SK-N-SH (cell line): ENCODE measurements at regions not wholly inside any gene's neighbourhood (a gene's known extent, or its start where the extent isn't known, plus 50 kb on each side); places are given as distances from the start of the nearest gene placed in this dataset.

Source experiments
- CTCF ChIP-seq: fragments of 200-600 bp; sonication (generic); IDR thresholded peaks from 2 replicates; pipeline ENCODE4 v1.6.1; 2017; ENCODE audit warnings: antibody characterized with exemption, mild to moderate bottlenecking, moderate library complexity
- GABPA ChIP-seq: IDR thresholded peaks from 2 replicates; pipeline ENCODE4 v1.4.0; 2012; ENCODE audit warnings: low read depth, mild to moderate bottlenecking
- POLR2AphosphoS5 ChIP-seq: IDR thresholded peaks from 2 replicates; pipeline ENCODE4 v1.6.1; 2012; ENCODE audit warnings: low read depth, low read length
- TAF1 ChIP-seq: IDR thresholded peaks from 2 replicates; pipeline ENCODE4 v1.6.1; 2012; ENCODE audit warnings: low read depth, mild to moderate bottlenecking, low read length, moderate library complexity, borderline replicate concordance

- TF ChIP-seq GABPA (no peak), TAF1 (no peak), POLR2AphosphoS5 (no peak), CTCF (no peak)
Measured at GRCh38 chr18:62643181-62643580, 72.2 kb upstream of the PHLPP1 start.
